HCT116 (cell line): ENCODE measurements at regions not wholly inside any gene's neighbourhood (a gene's known extent, or its start where the extent isn't known, plus 50 kb on each side); places are given as distances from the start of the nearest gene placed in this dataset.

ENCODE experiments used
- ATAC-seq: fragments of 200-7000 bp; cut with Tn5 transposase; 2 replicates; pipeline ENCODE4 v1.9.1; 2020; ENCODE audit warnings: mild to moderate bottlenecking, moderate library complexity
- BruUV-seq: library from RNA; stranded (reverse); fragments of 400-500 nt; replicated peaks from 2 replicates; lab custom pipeline; 2021; lab: Mats Ljungman, UMichigan
- CTCF ChIA-PET: fragments of 300-600 bp; sonication (Branson Sonifier 250); formaldehyde crosslinking; loops from one replicate; lab custom pipeline; 2021; ENCODE audit warnings: antibody characterized with exemption; lab: Charles Lee
- POLR2A ChIA-PET: fragments of 300-600, 350-600 bp; sonication (Branson Sonifier 250); formaldehyde crosslinking; loops from one replicate; lab custom pipeline; 2021; ENCODE audit warnings: antibody characterized with exemption; lab: Charles Lee
- RAD21 ChIA-PET, 2 experiments: fragments of 300-600 bp; sonication (Branson Sonifier 250); formaldehyde crosslinking; loops; one replicate each; lab custom pipeline; 2023; ENCODE audit warnings: low total read pairs in 2 of 2; ENCODE audit not compliant: uncharacterized antibody in 2 of 2, unreplicated experiment in 2 of 2, low non-redundant PET in 1 of 2; lab: Charles Lee
- DNase-seq: peaks from one replicate; pipeline ENCODE4 v3.0.0-alpha.2; 2010; ENCODE audit warnings: low read depth, low spot score
- H2AFZ ChIP-seq: fragments of 200-600 bp; shearing (Covaris generic), sonication (generic); 2 replicates; pipeline ENCODE4 v1.6.1; 2017; ENCODE audit warnings: low read depth, mixed run types, mixed read lengths, antibody characterized with exemption, low read length; ENCODE audit not compliant: poor library complexity, severe bottlenecking
- H3K27ac ChIP-seq: 2 replicates; pipeline ENCODE4 v1.5.1; 2012; ENCODE audit warnings: low read depth, low read length
- H3K27me3 ChIP-seq: fragments of 200-600 bp; sonication (generic); 2 replicates; pipeline ENCODE4 v1.6.1; 2016; ENCODE audit warnings: mixed run types, low read length, mixed read lengths; ENCODE audit not compliant: insufficient read depth
- H3K36me3 ChIP-seq, 2 experiments: fragments of 200-500 bp in 1 of 2; fragments of 200-600 bp in 1 of 2; sonication (Bioruptor generic) in 1 of 2; sonication (generic) in 1 of 2; 2 replicates each; pipeline versions ENCODE4 v1.5.1 to v1.6.1; 2014 to 2016; ENCODE audit warnings: low read length in 2 of 2, inconsistent platforms in 1 of 2, mixed read lengths in 1 of 2, mixed run types in 1 of 2; ENCODE audit not compliant: insufficient read depth in 2 of 2, control insufficient read depth in 1 of 2
- H3K4me1 ChIP-seq, 2 experiments: fragments of 200-600 bp in 1 of 2; sonication (generic) in 1 of 2; 2 replicates each; pipeline versions ENCODE4 v1.5.1 to v1.6.1; 2012 to 2017; ENCODE audit warnings: low read length in 2 of 2, inconsistent platforms in 1 of 2, mild to moderate bottlenecking in 1 of 2, mixed read lengths in 1 of 2, mixed run types in 1 of 2, moderate library complexity in 1 of 2; ENCODE audit not compliant: insufficient read depth in 2 of 2, control insufficient read depth in 1 of 2
- H3K4me2 ChIP-seq: fragments of 200-600 bp; sonication (generic); 2 replicates; pipeline ENCODE4 v1.6.1; 2017; ENCODE audit warnings: mixed run types, low read length, mixed read lengths
- H3K4me3 ChIP-seq, 2 experiments: fragments of 200-600 bp in 1 of 2; sonication (generic) in 1 of 2; replicated peaks in 1 of 2; 2 replicates each; pipeline ENCODE4 v1.5.1; 2011 to 2016; ENCODE audit warnings: low read length in 2 of 2, control low read depth in 1 of 2, low read depth in 1 of 2, mild to moderate bottlenecking in 1 of 2, mixed read lengths in 1 of 2, mixed run types in 1 of 2
- H3K79me2 ChIP-seq: fragments of 200-600 bp; sonication (generic); 2 replicates; pipeline ENCODE4 v1.6.1; 2017; ENCODE audit warnings: mild to moderate bottlenecking, mixed run types, low read length, moderate library complexity, mixed read lengths; ENCODE audit not compliant: insufficient read depth
- H3K9ac ChIP-seq: fragments of 200-600 bp; sonication (generic); 2 replicates; pipeline ENCODE4 v1.6.1; 2016; ENCODE audit warnings: low read length, mixed read lengths
- H3K9me2 ChIP-seq: fragments of 200-600 bp; sonication (generic), shearing (Covaris generic); 2 replicates; pipeline ENCODE4 v1.6.1; 2017; ENCODE audit warnings: mixed run types, mild to moderate bottlenecking, moderate library complexity; ENCODE audit not compliant: insufficient read depth
- H3K9me3 ChIP-seq, 2 experiments: fragments of 200-500 bp in 1 of 2; fragments of 200-600 bp in 1 of 2; sonication (Bioruptor generic) in 1 of 2; sonication (generic) in 1 of 2; 2 replicates each; pipeline ENCODE4 v1.6.1; 2014 to 2017; ENCODE audit warnings: low read length in 2 of 2, mixed read lengths in 2 of 2, inconsistent platforms in 1 of 2, low read depth in 1 of 2, mild to moderate bottlenecking in 1 of 2, mixed run types in 1 of 2, moderate library complexity in 1 of 2; ENCODE audit not compliant: control insufficient read depth in 1 of 2, insufficient read depth in 1 of 2
- H4K20me1 ChIP-seq: fragments of 200-600 bp; sonication (generic), shearing (Covaris generic); 2 replicates; pipeline ENCODE4 v1.6.1; 2017; ENCODE audit warnings: mixed run types, mild to moderate bottlenecking, moderate library complexity; ENCODE audit not compliant: insufficient read depth
- CBX3 ChIP-seq: IDR thresholded peaks from 2 replicates; pipeline ENCODE4 v1.6.1; 2012; ENCODE audit warnings: low read depth
- CEBPB ChIP-seq: IDR thresholded peaks from 2 replicates; pipeline ENCODE4 v1.6.1; 2012; ENCODE audit warnings: low read depth
- CTCF ChIP-seq, 3 experiments: fragments of 200-600 bp in 1 of 3; sonication (generic) in 1 of 3; IDR thresholded peaks in 2 of 3; conservative IDR thresholded peaks in 1 of 3; 2 replicates each; pipeline ENCODE4 v1.5.1; 2012 to 2017; ENCODE audit warnings: low read depth in 2 of 3, low read length in 2 of 3, antibody characterized with exemption in 1 of 3, borderline replicate concordance in 1 of 3, control low read depth in 1 of 3, mild to moderate bottlenecking in 1 of 3, mixed read lengths in 1 of 3, mixed run types in 1 of 3, moderate library complexity in 1 of 3; ENCODE audit not compliant: insufficient read depth in 1 of 3
- EZH2 ChIP-seq: fragments of 200-600 bp; sonication (generic); IDR thresholded peaks from 2 replicates; pipeline ENCODE4 v1.6.1; 2017; ENCODE audit warnings: antibody characterized with exemption, mixed run types
- EZH2phosphoT487 ChIP-seq: fragments of 200-600 bp; IDR thresholded peaks from 2 replicates; pipeline ENCODE4 v1.6.1; 2018; ENCODE audit warnings: antibody characterized with exemption, borderline replicate concordance
- FOSL1 ChIP-seq: IDR thresholded peaks from 2 replicates; pipeline ENCODE4 v1.6.1; 2012; ENCODE audit warnings: low read depth
- JUND ChIP-seq: IDR thresholded peaks from 2 replicates; pipeline ENCODE4 v1.6.1; 2012
- POLR2A ChIP-seq: IDR thresholded peaks from 2 replicates; pipeline ENCODE4 v1.7.0; 2011; ENCODE audit warnings: borderline replicate concordance; ENCODE audit not compliant: insufficient read depth, insufficient read length; ENCODE audit errors: extremely low read depth
- POLR2AphosphoS5 ChIP-seq: IDR thresholded peaks from 2 replicates; pipeline ENCODE4 v1.6.1; 2011; ENCODE audit warnings: mild to moderate bottlenecking, low read depth, low read length, moderate library complexity
- RAD21 ChIP-seq: IDR thresholded peaks from 2 replicates; pipeline ENCODE4 v1.6.1; 2012; ENCODE audit warnings: low read depth, mild to moderate bottlenecking
- SIN3A ChIP-seq: IDR thresholded peaks from 2 replicates; pipeline ENCODE4 v1.6.1; 2012; ENCODE audit warnings: low read depth
- SP1 ChIP-seq: IDR thresholded peaks from 2 replicates; pipeline ENCODE4 v1.6.1; 2012; ENCODE audit warnings: low read depth
- TCF7L2 ChIP-seq: IDR thresholded peaks from 2 replicates; pipeline ENCODE4 v1.7.0; 2011; ENCODE audit warnings: borderline replicate concordance, inconsistent platforms; ENCODE audit not compliant: insufficient read depth, insufficient read length; ENCODE audit errors: extremely low read depth
- YY1 ChIP-seq: IDR thresholded peaks from 2 replicates; pipeline ENCODE4 v1.6.1; 2011; ENCODE audit warnings: low read length, low read depth, moderate library complexity, mild to moderate bottlenecking; ENCODE audit not compliant: insufficient replicate concordance; ENCODE audit errors: extremely low read depth
- ZNF274 ChIP-seq: fragments of 200-500 bp; sonication (Bioruptor generic); IDR thresholded peaks from 2 replicates; pipeline ENCODE4 v1.6.1; 2014; ENCODE audit warnings: mild to moderate bottlenecking, low read depth, low read length, inconsistent platforms
- intact Hi-C: fragments of 100-400 bp; cut with micrococcal nuclease; formaldehyde crosslinking; loops from 2 replicates; pipeline ENCODE4 v1.10.0; 2022

- intact Hi-C loops, result no loop called here
- H3K4me2 ChIP-seq, result no peak overlapping the region
- no peak overlapping the region for H2AFZ ChIP-seq
- H3K4me1 ChIP-seq, result no peaks in the 10 kb centered on the region
- no peaks in the 10 kb centered on the region for H3K36me3 ChIP-seq
- H3K79me2 ChIP-seq, result no peaks in the 10 kb centered on the region
- no peak overlapping the region for H3K9ac ChIP-seq
- no peak for ATAC-seq
- no peaks in the 10 kb centered on the region for H3K9me2 ChIP-seq
- no peak overlapping the region for H3K27ac ChIP-seq
- RAD21 ChIA-PET, result no interaction called here
- TF ChIP-seq TCF7L2, result no peak
- no peak for TF ChIP-seq SIN3A
- TF ChIP-seq CTCF (IDR thresholded peaks at IDR 0.05 in 2 of 3, conservative IDR thresholded peaks at IDR 0.05 in 1 of 3; ENCODE audit: borderline replicate concordance in 1 of 3, insufficient read depth in 1 of 3, low read depth in 2 of 3, low read length in 2 of 3), result no peak
- TF ChIP-seq EZH2phosphoT487, result no peak
- TF ChIP-seq YY1, result no peak
- TF ChIP-seq FOSL1, result no peak
- TF ChIP-seq POLR2AphosphoS5, result no peak
- TF ChIP-seq ZNF274, result no peak
- TF ChIP-seq EZH2, result no peak
- no peak for TF ChIP-seq RAD21
- TF ChIP-seq SP1, result no peak
- TF ChIP-seq CEBPB, result no peak
- no peak for TF ChIP-seq CBX3
- no peak for TF ChIP-seq JUND
- no peak for TF ChIP-seq POLR2A
- no peak overlapping the region for H3K4me3 ChIP-seq
- H4K20me1 ChIP-seq, result no peaks in the 10 kb centered on the region
- no peak for DNase-seq
- CTCF ChIA-PET, result no interaction called here
- no TSS peak for BruUV-seq
- H3K27me3 ChIP-seq, result peaks cover 72% of the 10 kb centered on the region
- POLR2A ChIA-PET, result no interaction called here
- no peaks in the 10 kb centered on the region for H3K9me3 ChIP-seq
Observed at GRCh38 chr2:217038001-217038400, 178.1 kb upstream of the TNP1 start.
